ENCODE measurements at regions not wholly inside any gene's neighbourhood (a gene's known extent, or its start where the extent isn't known, plus 50 kb on each side); places are given as distances from the start of the nearest gene placed in this dataset.

- TF ChIP-seq CREB1 (IDR thresholded peaks at IDR 0.05; ENCODE audit: low read depth): no peak
- TF ChIP-seq BRCA1 (IDR thresholded peaks at IDR 0.05; ENCODE audit: low read depth, low read length): no peak
- TF ChIP-seq KDM1A (IDR thresholded peaks at IDR 0.05; ENCODE audit: borderline replicate concordance): no peak
- TF ChIP-seq, protein P1, sequence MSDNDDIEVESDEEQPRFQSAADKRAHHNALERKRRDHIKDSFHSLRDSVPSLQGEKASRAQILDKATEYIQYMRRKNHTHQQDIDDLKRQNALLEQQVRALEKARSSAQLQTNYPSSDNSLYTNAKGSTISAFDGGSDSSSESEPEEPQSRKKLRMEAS (IDR thresholded peaks at IDR 0.05; ENCODE audit: low read depth, low read length): no peak
- TF ChIP-seq CTCF (IDR thresholded peaks at IDR 0.05 in 2 of 3, conservative IDR thresholded peaks at IDR 0.05 in 1 of 3; ENCODE audit: control insufficient read depth in 2 of 3, extremely low read depth in 1 of 3, insufficient read depth in 1 of 3, low read depth in 3 of 3, low read length in 3 of 3): no peak
- no peak for TF ChIP-seq ETV6 (conservative IDR thresholded peaks at IDR 0.05 in 1 of 2, IDR thresholded peaks at IDR 0.05 in 1 of 2; ENCODE audit: borderline replicate concordance in 1 of 2, low read depth in 1 of 2)
- no peak for TF ChIP-seq TCF7 (IDR thresholded peaks at IDR 0.05; ENCODE audit: borderline replicate concordance)
- no peak for TF ChIP-seq BCL11A (IDR thresholded peaks at IDR 0.05; ENCODE audit: low read depth, low read length)
These were observed 480.4 kb downstream of the PLPP3 start for GRCh38 chr1:56098946-56099345.
